ENCODE measurements at regions not wholly inside any gene's neighbourhood (a gene's known extent, or its start where the extent isn't known, plus 50 kb on each side); places are given as distances from the start of the nearest gene placed in this dataset.

DNA sequence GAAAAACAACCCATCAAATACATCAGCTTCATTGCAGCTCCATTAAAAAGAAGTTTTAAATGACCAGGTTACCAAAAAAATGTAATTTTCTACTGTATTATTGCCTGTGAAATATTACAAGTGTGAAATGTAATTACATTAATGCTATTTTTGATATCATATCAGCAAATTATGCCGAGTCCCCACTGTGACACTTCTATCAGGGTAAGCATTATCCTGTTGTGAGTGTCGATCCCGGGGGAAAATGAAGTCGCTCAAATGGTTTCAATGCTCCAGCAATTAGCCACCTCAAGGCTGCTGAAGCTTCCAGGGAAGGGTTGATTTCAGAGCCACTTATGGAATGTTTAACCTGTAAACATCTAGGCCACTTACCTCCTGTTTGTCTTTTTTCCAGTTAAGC lies 70.4 kb downstream of the RCN1 start:
- DNase-seq (ENCODE audit: low read depth), result no peak

DNA sequence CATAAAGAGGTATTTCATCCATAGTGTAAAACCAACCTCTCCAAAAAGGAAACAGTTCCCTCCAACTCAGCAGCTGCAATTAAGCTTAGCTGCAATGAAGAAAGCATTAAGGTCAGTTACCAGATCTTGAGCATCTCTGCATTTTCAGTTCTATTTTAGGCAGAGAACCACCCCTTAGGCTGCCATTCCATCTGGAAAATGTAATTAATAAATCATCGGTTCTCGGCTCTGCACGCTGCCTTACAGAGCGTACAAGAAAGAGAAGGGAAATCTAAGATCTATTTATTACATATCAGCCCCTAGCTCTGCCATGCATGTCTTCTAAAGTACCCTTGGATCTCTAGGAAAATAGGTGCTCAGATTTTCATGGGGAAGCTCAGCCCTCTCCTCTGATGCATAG lies 71.5 kb downstream of the RCN1 start:
- DNase-seq (ENCODE audit: low read depth), result no peak

DNA sequence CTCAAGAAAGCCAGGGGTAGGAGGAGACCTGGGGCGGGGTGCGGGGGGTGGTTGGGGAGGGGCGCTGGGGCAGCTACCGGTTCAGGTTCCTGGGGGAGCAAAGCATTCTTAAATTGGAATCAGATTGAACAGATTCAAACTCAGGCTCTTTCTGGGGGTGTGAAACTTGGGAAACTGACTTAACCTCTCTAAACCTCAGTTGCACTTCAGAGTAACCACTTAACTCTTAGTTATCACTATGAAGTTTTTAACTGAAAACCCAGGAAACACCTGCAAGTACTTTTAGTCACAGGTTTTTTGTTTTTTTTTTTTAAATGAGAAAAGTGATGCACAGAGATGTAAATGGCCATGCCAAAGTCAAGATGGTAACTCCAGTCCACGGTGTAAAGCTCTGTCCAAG lies 72.0 kb downstream of the RCN1 start:
- no peak for DNase-seq (ENCODE audit: low read depth)

DNA sequence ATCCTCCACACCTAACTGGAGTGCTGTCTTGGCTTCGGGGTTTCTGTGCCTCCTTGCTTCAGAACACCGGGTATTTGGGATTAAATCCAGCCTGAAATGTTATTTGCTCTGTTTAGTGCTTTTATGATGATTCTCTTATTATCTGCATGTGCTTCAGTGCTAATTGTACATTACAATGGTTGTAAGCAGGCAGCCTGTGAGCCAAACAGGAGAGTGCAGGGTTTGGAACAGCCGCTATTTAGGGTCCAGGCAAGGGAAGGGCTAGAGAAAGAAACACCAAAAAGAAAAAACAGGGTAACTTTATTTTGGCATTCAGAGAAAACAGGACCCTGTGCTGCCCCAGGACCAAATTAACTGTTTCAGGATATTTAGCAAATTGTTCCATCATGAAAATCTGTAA lies 72.7 kb downstream of the RCN1 start:
- DNase-seq (ENCODE audit: low read depth), result no peak

DNA sequence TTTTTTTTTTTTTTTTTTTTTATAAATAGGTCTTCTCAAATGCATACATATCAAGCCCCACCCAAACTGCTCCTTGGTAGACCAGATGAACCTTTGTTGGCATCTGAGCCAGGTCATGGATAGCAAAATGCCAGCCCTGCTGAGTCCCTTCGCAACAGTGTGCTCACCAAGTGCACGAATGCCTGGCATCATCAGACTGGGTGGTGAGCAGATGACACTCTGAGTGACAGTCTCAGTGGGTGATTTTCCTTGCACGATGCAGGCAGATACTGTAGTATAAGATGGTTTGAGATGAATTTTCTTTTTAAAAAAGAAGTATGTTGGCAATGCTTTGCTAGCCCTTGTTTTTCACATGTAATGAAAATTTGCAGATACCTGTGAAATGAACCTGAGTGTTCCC lies 74.0 kb downstream of the RCN1 start:
- DNase-seq (ENCODE audit: low read depth), result no peak

DNA sequence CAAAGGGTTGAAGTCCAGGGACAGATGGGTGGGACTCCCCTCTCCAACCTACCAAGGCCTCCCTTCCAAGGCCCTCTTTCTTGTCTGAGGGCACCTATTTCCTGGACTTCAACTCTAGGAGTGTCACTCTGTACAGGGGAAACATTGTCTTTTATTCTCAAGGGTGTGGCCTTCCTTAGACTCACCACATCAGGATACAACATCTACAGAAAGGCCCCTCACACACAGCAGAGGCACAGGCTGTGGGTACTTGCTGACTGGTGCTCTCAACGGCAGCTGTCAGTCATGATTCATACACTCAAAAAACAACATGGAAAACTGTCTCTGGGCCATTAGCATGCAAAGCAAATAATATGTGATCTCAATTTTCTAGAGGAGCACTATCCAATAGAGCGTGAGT lies 78.0 kb downstream of the RCN1 start:
- no peak for DNase-seq (ENCODE audit: low read depth)

DNA sequence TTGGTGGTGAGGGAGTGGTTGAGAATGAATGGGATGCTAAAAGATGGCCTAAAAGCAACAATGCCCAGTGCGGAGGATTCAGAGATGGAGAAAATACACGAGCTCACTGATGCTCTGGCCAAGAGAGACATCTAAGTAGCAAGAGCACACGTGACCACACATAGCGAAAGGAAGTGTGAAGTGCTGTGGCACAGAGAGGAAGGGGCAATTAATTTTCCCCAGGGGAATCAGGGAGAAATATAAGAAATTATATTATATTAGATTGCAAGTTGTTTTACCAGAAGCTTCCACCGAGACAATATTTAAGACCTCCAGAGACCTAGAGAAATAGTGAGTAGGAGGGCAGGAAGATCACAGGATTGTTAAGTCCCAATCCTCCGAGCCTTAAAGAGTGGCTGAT lies 80.6 kb downstream of the RCN1 start:
- DNase-seq (ENCODE audit: low read depth), result no peak

DNA sequence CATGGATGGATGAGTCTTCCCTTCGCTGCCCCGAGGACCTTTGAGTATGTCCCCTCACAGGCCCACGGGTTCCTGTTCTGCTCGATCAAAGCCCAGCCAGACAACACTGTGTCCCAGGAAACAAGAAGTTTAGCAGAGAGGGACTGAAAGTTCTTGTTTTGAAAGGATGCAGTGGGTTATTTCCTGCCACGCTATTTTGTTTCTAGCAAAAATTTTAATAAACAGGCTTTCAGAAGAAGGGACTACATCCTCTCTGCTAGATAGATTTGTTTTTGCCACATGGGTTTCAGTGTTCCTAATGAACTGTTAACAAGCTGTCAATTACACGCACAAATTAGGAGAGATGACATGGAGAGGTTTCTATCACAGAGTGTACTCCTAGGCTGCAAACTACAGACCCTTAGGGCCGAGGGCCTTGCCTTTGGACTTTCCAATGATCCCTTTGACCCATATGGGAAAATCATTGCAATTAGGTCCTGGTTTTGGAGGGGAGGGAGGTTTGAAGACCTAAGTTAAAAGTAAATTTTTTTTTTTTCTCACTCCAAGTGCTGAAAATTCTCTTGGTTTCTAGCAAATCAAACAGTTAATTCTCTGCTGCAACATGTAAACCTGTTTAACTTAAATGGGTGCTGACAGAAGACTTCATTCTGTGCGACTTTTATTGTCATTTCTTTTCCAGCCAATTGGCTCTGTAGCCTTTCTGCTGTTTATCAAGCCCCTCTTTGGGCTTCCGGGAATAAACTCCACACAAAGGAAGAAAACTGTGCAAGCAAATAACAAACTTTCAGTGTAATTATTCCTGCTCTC lies 81.4 kb downstream of the RCN1 start:
- DNase-seq (ENCODE audit: low read depth), result peak; percentile 11

DNA sequence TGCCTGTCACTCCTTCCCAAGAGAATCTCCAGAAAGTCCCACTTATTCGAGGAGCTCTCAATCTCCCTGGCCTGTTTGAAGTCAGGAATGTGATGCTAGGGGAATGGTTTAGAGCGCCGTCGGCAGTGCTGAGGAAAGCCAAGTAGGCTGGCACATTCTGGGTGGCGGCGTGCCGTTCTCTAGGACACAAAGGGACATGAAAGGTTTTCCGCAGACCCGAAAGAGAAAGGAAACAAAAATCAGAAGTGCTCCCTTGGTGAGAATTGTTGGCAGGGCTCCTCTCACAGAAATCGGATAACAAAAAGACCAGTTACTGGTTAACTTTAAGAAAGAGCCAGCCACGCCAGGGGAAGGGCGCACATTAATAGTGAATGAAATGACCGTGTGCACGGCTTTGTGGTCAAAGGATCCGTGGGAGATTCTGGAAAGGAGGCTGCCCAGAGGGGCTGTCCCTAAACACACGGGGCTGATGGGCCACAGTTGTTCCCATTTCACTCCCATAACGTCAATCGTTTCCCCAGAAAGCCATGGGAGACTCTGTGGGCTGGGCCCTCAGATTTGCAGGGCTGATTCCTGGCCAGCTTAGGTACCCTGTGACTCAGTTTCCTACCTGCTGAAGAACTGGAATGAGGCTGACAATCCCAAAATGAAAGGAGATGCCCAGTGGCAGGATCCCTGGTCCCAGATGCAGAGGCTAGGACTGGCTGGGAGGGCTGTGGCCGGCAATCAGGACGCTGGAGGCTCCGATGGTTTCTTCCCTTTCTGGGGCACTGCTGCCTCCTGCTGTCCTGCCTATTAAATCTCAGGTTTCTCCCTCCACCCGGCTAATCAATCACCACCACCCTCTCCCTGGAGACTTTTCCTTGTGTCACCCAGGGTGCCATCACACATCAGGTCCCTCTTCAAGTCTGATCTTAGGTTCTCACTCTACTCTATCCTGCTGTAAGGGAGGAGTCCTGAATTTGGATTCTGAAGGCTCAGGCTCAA lies 82.3 kb downstream of the RCN1 start:
- peak; percentile 65 for DNase-seq (ENCODE audit: low read depth)

DNA sequence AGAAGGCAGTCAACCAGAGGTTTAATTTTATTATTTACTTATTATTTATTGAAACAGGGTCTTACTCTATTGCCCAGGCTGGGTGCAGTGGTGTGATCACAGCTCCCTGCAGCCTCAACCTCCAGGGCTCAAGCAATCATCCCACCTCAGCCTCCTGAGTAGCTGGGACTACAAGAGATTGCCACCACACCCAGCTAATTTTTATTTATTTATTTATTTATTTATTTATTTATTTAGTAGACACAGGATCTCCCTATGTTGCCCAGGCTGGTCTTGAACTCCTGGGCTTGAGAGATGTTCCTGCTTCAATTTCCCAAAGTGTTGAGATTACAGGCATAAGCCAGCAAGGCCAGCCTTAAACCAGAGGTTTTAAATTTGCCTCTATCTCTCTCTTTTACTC lies 83.1 kb downstream of the RCN1 start:
- DNase-seq (ENCODE audit: low read depth), result no peak

DNA sequence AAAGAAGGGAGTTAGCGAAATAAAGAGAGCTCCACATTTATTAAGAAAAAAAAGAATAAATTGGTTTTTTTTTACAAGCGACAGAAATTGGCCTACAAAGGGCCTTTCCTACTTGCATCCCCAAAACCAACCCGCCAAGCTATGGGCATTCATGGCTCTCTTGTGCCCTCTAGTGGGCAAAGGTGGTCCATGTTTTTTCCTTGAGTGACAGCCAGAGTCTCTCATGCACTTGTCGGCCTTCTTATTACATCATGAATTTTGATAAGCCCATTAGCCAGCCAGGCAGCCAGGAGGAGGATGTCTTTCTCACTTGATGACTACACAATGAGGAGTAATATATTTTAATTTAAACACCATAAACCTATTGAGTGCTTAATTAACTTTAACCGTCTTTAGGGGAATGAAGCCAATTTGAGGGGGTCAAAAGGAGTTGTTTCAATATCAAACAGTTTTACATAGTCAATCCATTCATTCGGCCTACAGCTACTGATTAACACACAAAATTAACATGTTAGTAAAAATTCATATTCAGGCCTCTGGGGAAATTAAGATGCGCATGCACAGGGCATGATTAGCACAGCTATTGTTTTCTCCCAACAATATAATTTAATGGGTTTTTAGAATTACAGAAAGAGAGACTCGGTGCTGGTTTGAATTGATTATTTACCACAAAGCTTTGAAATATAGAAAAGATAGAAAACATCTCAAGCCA lies 85.5 kb downstream of the RCN1 start:
- DNase-seq (ENCODE audit: low read depth), result peak; percentile 74

DNA sequence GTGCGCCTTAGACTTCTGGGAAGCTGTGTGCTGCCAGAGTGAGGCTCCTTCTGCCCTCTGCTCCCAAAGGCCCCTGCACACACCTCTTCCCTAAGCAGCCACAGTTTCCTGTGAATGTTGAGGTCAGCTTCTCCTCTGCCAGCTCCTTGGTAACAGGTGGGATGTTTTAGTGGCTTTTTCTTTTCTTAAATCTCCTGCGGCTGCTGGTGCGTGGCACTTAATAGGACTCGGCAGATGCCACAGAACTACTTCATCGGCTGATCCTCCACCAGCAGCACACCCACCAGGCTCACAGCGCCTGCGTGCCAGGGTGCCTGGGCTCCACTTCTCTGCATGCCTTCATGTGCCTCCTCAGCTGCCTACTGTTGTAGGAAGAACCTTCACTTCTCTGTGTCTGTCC lies 87.8 kb downstream of the RCN1 start:
- no peak for DNase-seq (ENCODE audit: low read depth)

DNA sequence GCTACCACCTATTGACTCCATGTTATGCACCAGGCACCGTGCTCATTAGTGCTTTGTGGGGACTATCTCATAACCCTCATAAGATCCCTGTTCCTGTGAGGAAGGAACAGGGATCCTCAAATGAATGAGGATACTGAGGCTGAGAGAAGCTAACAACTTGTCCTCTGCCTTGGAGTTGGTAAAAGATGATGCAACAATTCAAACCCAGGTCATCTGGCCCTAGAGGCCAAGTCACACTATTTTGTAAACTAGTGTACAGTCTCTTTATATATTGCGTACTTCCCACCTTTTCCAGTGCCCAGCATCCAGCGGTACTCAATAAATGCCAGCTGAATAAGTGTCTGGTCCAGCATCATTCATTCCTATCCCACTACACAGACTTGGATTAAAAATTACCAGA lies 92.6 kb downstream of the RCN1 start:
- DNase-seq (ENCODE audit: low read depth), result no peak

DNA sequence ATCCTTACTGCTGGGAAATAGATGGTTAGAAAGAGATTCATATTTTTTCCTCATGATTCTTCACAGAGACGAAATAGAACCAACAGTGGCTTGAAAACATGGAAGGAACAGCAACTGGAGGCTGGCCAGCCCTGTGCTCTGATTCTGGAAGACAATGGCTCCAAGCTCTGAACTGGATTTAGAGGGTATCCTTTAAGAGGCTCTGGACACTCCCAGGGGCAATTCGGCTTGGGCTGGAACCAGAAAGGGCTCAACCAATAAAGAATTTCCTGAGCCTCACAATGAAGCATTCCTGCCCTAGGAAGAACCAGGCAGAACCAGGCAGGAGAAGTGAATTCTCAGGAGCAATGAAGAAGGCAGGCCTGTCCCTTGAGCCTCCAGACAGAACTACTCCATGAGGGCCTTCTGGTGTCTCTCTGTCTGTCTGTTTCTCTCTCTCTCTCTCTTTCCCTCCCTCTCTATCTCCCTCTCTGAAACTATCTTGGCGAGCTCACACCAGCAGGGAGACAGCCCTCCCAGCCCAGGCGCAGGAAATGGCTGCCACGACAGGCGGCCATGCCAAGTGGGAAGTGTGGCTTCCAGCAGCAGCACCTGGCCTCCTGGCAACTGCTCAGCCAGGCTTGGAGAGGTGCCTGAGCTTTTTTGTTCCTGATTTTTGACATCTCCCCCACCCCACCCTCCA lies 93.3 kb downstream of the RCN1 start:
- DNase-seq (ENCODE audit: low read depth), result no peak

DNA sequence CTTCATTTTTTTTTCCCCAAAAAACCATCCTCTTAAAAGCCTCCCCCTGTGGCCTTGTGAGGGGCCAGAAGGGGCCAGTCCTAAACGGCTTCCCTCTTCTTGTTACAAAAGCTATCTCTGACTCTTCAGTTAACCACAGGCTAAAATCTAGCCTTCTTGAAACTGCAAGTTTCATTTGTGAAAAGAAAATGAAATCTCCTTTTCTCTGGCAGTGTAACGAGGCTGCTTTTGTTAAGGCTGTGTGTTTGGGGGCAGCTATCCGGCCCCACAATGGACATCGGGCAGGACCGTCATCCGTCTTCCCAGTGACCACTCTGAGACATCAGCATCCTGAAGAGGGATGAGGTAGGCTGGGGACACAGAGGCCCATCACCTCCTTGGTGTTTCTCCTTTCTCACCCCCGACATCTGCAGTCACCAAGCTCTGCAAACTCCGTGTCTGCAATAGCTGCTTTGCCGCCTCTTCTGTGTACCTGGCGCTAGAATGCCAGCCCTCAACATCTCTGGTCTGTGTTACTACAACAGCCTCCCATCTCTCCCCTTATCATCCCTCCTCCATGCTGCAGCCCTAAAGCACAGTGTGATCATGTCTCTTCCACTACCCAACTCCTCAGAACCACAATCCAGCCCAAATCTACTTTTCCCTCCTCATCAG lies 94.0 kb downstream of the RCN1 start:
- no peak for DNase-seq (ENCODE audit: low read depth)

DNA sequence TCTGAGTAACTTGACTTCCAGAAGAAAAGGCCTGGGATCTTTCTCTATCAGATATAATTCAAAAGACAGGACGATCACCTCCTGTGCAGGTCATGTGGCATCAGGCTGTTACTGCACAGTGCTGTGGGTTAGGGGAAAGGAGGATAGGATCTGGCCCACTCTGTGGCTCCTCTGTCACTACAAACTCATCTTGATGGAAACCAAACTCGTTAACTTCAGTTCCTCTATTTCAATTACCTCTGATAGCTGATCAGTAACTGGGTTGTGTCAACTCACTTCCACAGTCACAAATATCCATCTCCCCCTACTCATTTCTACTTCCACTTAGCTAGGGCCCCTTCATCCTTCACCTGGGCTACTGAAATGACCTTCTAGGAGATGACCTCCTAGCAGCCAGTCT lies 95.2 kb downstream of the RCN1 start:
- DNase-seq (ENCODE audit: low read depth), result no peak

DNA sequence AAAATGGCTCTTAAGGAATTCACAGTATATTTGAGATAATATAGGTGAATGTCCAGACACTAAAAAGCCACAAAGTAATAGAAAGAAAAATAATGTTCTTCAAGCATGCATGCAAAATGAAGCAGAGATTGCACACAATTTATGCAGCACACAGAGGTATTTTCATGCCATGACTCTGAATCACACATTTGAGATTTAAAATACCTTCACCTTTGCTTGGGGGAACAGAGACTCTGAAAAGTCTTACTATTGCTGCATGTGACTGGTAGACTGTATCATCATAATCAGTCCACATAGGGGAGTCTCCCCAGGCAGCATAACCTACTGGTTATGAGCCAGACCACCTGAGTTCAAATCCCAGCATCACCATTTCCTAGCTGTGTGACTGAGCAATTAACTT lies 96.2 kb downstream of the RCN1 start:
- DNase-seq (ENCODE audit: low read depth), result no peak

DNA sequence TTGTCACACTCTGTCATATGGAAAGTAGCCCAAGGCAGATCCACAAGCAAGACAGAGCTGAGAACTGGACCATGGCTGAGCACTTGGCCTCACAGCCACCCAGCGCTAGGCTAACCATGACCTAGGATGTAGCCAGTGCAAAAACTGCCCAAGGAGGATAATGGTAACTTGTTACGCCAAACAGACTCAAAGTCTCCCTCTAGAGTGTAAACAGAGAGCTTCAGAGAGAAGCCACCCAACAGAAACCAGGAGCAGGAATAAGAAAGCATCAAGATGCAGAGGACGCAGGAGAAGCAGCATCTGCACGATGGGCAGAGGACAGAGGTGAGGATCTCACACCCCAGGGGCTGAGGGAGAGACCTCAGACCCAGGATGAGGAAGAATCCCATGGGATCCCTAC lies 97.9 kb downstream of the RCN1 start:
- DNase-seq (ENCODE audit: low read depth), result no peak

DNA sequence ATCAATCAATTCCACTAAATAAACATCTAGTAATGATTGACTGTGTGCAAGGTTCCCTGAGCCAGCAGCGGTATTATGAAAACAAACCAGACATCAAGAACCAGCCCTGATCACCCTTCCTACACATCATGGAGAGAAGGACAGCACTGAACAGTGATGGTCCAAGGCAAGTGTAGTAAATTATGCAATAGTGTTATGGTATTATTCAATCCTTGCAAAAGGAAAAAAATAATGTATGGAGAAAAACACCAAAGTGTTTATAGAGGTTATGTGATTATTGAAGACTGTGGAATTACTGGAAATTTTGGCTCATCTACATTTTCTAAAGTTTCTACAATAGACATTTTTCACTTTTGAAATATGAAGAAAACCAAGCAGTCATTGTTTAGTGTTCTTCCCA lies 105.3 kb downstream of the RCN1 start:
- no peak for DNase-seq (ENCODE audit: low read depth)

DNA sequence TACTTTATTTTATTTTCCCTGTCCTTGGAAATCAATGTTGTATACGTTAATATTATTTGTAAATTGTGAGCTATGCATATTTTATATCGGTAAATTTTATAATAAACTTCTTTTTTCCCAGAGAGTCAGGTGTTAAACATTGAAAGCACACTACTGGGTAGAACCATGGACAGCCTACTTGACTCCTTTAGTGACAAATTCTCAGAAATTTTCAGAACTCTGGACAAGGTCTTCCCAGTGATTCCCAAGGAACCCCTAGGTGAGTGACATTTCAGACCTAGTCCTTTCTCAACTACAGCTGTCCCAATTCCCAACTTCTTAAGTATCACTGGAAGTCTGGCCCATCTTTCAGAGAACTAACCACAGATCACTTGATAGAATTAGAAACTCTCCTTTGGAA lies 107.2 kb downstream of the RCN1 start:
- no peak for DNase-seq (ENCODE audit: low read depth)

DNA sequence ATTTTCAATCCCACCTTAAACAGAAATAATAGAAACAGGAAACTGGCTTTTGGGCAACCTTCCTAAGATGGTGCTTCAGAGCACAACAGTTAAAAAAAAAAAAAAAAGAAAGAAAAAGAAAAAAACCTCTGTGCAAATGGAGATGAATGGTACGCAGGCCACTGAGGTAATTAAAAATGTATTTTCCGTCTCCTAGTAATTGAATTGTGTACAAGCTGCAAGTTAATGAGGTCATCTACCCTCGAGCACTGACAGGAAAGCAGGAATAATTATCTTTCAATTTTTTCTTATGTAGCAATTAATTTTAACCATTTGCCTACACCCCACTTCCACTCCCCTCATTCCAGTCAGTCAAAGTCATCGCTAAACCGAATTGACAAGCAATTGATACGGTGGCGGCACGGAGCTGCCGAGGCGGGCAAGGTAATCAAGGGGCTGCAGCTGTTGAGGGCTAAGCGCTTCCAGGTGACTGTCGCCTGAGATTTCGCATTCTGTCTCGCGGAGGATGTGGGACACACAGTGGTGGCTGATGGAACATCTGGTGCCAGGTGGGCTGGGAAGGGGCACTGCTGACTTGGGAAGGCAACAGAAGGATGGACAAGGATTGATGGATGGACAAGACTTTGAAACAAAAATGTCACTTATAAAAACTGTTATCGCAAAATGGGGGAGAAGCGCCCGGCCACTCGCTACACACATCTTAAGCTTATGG lies 109.4 kb downstream of the RCN1 start:
- DNase-seq (ENCODE audit: low read depth), result no peak

All from RPMI7951 (cell line).